ENCODE measurements at regions not wholly inside any gene's neighbourhood (a gene's known extent, or its start where the extent isn't known, plus 50 kb on each side); places are given as distances from the start of the nearest gene placed in this dataset.

DNA sequence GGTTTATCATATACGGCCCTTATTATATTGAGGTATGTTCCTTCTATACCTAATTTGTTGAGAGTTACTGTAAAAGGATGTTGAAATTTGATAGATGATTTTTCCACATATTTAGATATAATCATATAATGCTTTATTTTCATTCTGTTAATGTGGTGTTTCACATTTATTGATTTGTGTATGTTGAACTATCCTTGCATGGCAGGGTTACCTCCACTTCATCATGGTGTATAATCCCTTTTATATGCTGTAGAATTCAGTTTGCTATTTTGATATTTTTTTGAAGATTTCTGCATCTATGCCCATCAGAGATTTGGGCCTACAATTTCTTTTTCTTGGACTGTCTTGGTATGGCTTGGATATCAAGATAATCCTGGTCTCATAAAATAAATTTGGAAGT lies 355.5 kb downstream of the EDEM1 start:
- H3K4me3 Mint-ChIP-seq, result no peak overlapping the region

DNA sequence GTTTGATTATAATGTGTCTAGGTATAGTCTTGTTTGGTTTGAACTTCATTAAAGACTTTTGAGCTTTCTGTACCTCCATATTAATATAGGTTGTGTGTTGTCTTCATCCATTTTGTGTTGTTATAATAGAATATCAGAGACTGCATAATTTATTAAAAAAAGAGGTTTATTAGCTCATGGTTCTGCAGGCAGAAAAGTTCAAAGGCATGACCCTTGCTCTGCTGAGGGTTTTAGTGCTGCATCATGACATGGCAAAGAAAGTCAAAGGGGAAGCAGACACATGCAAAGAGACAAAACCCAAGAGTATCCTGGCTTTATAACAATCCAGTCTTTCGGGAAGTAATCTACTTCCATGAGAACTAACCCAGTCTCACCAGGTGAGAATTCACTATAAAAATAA lies 358.2 kb downstream of the EDEM1 start:
- Mint-ChIP-seq H3K4me3 (no peak overlapping the region), H3K27me3 (no peaks in the 10 kb centered on the region), H3K4me1 (ENCODE audit: low read depth) (no peaks in the 10 kb centered on the region), H3K27ac (no peak overlapping the region), H3K36me3 (ENCODE audit: low read depth) (no peaks in the 10 kb centered on the region), H3K9me3 (peaks cover 20% of the 10 kb centered on the region)
- ChIA-PET POLR2A (no interaction called here), CTCF (no interaction called here)
- ATAC-seq, result no peak
- intact Hi-C loops (cut with micrococcal nuclease), result no loop called here
- no peak for DNase-seq
- TF ChIP-seq, protein P1, sequence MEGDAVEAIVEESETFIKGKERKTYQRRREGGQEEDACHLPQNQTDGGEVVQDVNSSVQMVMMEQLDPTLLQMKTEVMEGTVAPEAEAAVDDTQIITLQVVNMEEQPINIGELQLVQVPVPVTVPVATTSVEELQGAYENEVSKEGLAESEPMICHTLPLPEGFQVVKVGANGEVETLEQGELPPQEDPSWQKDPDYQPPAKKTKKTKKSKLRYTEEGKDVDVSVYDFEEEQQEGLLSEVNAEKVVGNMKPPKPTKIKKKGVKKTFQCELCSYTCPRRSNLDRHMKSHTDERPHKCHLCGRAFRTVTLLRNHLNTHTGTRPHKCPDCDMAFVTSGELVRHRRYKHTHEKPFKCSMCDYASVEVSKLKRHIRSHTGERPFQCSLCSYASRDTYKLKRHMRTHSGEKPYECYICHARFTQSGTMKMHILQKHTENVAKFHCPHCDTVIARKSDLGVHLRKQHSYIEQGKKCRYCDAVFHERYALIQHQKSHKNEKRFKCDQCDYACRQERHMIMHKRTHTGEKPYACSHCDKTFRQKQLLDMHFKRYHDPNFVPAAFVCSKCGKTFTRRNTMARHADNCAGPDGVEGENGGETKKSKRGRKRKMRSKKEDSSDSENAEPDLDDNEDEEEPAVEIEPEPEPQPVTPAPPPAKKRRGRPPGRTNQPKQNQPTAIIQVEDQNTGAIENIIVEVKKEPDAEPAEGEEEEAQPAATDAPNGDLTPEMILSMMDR (IDR thresholded peaks at IDR 0.05), result no peak

More for the DNA sequence above, 355.5 kb downstream of the EDEM1 start:
- Mint-ChIP-seq H3K36me3 (ENCODE audit: low read depth) (no peaks in the 10 kb centered on the region), H3K27ac (no peak overlapping the region), H3K27me3 (no peaks in the 10 kb centered on the region), H3K9me3 (peaks cover 20% of the 10 kb centered on the region), H3K4me1 (ENCODE audit: low read depth) (no peaks in the 10 kb centered on the region)
- intact Hi-C loops (cut with micrococcal nuclease), result no loop called here
- no peak for DNase-seq
- POLR2A ChIA-PET, result no interaction called here
- TF ChIP-seq, protein P1 (IDR thresholded peaks at IDR 0.05), result no peak
- no peak for ATAC-seq
- CTCF ChIA-PET, result no interaction called here

DNA sequence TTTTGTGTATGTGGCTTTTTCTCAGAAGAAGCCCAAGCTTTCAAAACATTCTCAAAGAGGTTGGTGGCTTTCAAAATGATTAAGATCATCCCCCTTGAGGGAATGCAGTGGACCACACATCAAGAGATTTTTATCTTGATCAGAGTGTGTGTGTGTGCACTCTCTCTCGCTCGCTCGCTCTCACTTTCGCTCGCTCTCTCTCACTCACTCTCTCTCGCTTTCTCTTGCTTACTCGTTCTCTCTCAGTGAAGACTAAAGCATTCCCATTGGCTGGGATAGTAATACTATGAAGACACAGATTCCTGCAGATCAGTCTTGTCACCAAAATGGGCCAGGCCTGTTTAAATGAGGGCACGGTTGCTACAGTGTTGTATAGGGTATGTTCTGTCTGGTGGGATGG lies 365.7 kb downstream of the EDEM1 start:
- no peak overlapping the region for H3K27ac Mint-ChIP-seq
- no peak for ATAC-seq
- DNase-seq, result no peak
- ChIA-PET POLR2A (no interaction called here), CTCF (no interaction called here)
- TF ChIP-seq, protein P1 (IDR thresholded peaks at IDR 0.05), result no peak
- H3K4me3 Mint-ChIP-seq, result no peak overlapping the region
- no peaks in the 10 kb centered on the region for H3K36me3 Mint-ChIP-seq (ENCODE audit: low read depth)
- no peaks in the 10 kb centered on the region for H3K27me3 Mint-ChIP-seq
- H3K4me1 Mint-ChIP-seq (ENCODE audit: low read depth), result no peaks in the 10 kb centered on the region
- intact Hi-C loops (cut with micrococcal nuclease), result no loop called here
- no peaks in the 10 kb centered on the region for H3K9me3 Mint-ChIP-seq

DNA sequence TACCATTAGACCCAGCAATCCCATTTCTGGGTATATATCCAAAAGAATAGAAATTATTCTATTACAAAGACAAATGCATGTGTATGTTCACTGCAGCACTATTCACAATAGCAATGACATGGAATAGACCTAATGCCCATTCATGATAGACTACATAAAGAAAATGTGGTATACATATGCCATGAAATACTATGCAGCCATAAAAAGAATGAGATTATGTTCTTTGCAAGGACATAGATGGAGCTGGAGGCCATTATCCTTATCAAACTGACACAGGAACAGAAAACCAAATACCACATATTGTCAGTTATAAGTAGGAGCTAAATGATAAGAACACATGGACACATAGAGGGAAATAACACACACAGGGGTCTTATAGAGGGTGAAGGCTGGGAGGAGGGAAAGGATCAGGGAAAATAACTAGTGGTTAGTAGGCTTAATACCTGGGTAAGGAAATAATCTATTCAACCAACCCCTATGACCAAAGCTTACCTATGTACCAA lies 366.8 kb downstream of the EDEM1 start:
- no peak for ATAC-seq
- Mint-ChIP-seq H3K4me1 (ENCODE audit: low read depth) (no peaks in the 10 kb centered on the region), H3K27me3 (no peaks in the 10 kb centered on the region), H3K27ac (no peak overlapping the region), H3K36me3 (ENCODE audit: low read depth) (no peaks in the 10 kb centered on the region), H3K9me3 (no peaks in the 10 kb centered on the region), H3K4me3 (no peak overlapping the region)
- intact Hi-C loops (cut with micrococcal nuclease), result no loop called here
- DNase-seq, result no peak
- POLR2A ChIA-PET, result no interaction called here
- TF ChIP-seq, protein P1 (IDR thresholded peaks at IDR 0.05), result no peak
- CTCF ChIA-PET, result no interaction called here

DNA sequence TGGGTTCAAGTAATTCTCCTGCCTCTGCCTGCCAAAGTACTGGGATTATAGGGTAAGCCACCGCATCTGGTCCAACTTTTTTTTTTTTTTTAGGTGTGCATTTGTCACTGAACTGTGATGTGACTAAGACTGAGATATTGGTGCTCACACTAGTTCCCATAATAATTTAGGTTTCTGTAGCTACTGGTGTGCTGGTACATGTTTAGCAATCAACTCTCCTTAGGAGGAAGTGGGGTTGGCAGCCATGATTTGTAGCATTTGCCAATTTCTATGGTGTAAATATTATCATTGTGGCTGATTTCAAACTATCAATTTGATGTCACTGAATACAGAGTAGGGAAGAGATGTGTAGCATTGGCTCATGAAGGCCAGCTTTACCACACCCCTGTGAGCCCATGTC lies 372.7 kb downstream of the EDEM1 start:
- H3K9me3 Mint-ChIP-seq, result no peaks in the 10 kb centered on the region
- ChIA-PET CTCF (no interaction called here), POLR2A (no interaction called here)
- intact Hi-C loops (cut with micrococcal nuclease), result no loop called here
- H3K4me1 Mint-ChIP-seq (ENCODE audit: low read depth), result no peaks in the 10 kb centered on the region
- DNase-seq (no peak), ATAC-seq (no peak)
- H3K27ac Mint-ChIP-seq, result no peak overlapping the region
- H3K4me3 Mint-ChIP-seq, result no peak overlapping the region
- TF ChIP-seq, protein P1 (IDR thresholded peaks at IDR 0.05), result no peak
- H3K36me3 Mint-ChIP-seq (ENCODE audit: low read depth), result no peaks in the 10 kb centered on the region
- no peaks in the 10 kb centered on the region for H3K27me3 Mint-ChIP-seq
